Activated CD4-positive, CD25-positive, alpha-beta regulatory T cell treated with anti-CD3 and anti-CD28 coated beads, Interleukin-2, amount 50 U/mL, for 24 hours (primary cell): ENCODE measurements at regions not wholly inside any gene's neighbourhood (a gene's known extent, or its start where the extent isn't known, plus 50 kb on each side); places are given as distances from the start of the nearest gene placed in this dataset.

Experiments
- ATAC-seq, 2 donors: fragments of 150-1000 bp; cut with Tn5 transposase; one replicate each; pipeline ENCODE4 v1.10.0; 2021; ENCODE audit warnings: mild to moderate bottlenecking in 1 of 2, moderate library complexity in 1 of 2

DNA sequence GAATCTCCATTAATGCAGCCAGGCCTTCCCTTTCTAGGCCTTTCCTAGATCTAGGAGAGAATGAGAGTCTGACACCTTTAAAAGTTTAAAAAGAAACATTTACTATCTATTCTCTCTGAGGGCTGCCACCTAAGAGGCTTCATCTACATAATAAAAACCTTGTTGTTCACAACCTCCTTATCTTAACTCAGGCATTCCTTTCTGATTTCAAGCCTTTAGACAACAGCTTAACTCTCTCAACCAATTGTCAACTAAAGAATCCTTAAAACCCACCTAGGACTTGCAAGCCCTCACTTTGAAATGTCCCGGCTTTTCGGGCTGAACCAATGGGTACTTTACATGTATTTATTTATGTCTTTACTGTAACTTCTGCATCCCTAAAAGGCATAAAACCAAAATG is 64.3 kb upstream of the RET start:
- no peak for ATAC-seq

GRCh38 chr10:43013065-43013464 is 63.8 kb upstream of the RET start:
- no peak for ATAC-seq

DNA sequence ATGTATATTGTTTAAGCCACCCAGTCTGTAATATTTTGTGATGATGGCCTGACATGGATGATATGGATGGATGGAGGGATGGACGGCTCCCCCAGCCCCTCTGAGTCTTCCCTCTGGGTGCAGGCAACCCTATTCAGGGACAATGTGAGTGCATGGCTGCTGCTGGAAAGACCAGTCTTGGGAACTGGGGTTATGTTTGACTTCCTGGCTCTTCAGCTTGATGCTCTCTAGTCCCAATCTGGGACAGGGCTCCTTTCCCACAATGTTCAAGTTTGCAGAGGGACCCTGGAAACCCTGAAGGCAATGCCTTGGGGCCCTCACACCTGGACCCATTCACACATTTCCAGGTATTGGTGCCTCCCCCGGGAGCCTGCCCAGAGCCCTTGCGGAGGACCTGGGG is 52.3 kb upstream of the RET start:
- no peak for ATAC-seq

DNA sequence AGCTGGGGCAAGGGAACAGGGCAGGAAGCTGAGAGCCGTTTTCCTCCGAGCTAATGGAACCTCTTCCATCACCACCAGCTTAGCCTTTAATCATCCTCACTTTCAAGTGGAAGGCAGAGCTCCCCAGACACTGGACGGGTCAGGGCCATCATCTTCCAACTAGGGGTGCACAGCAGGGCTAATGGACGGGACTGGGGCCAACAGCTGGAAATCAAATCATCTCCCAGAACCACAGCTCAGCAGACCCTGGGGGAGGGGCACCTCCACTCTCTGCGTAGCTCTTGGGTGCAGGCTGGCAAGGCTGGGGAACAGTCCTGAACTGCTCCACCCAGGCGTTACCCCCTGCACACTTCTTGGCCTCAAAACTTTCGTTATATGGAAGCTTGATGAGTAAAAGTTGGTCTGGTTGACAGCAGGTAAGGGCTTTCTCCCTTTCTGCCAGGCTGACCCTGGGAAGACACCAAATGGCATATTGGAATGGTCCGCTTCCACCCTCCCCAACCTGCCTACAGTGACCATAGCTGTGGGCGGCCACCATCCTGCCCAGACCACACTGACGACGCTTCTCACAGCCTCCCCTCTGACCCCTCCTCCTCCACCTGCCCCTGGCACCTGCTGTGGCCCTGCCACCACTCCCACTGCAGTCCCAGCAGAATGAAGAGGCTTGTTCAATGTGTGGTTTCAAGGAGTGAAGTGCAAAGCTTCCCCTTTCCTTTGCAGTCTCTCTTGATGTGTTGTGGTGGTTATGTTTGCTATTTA is 51.7 kb upstream of the RET start:
- ATAC-seq = no peak

GRCh38 chr10:43026039-43026973 is 50.6 kb upstream of the RET start:
- ATAC-seq = no peak
